A673 (cell line): ENCODE measurements at regions not wholly inside any gene's neighbourhood (a gene's known extent, or its start where the extent isn't known, plus 50 kb on each side); places are given as distances from the start of the nearest gene placed in this dataset.

ENCODE experiments used
- EZH2 ChIP-seq: fragments of 200-600 bp; sonication (generic); IDR thresholded peaks from 2 replicates; pipeline ENCODE4 v1.6.1; 2017; ENCODE audit warnings: borderline replicate concordance, low read depth, mild to moderate bottlenecking, mixed read lengths, antibody characterized with exemption, low read length; ENCODE audit not compliant: poor library complexity, severe bottlenecking
- TF ChIP-seq, protein P1 (sequence below): fragments of 300-800, 200-600 bp; sonication (generic); conservative IDR thresholded peaks from 2 replicates; pipeline ENCODE4 v1.5.1; 2017; ENCODE audit warnings: low read depth, mild to moderate bottlenecking, antibody characterized with exemption, low read length, moderate library complexity, mixed read lengths

DNA sequence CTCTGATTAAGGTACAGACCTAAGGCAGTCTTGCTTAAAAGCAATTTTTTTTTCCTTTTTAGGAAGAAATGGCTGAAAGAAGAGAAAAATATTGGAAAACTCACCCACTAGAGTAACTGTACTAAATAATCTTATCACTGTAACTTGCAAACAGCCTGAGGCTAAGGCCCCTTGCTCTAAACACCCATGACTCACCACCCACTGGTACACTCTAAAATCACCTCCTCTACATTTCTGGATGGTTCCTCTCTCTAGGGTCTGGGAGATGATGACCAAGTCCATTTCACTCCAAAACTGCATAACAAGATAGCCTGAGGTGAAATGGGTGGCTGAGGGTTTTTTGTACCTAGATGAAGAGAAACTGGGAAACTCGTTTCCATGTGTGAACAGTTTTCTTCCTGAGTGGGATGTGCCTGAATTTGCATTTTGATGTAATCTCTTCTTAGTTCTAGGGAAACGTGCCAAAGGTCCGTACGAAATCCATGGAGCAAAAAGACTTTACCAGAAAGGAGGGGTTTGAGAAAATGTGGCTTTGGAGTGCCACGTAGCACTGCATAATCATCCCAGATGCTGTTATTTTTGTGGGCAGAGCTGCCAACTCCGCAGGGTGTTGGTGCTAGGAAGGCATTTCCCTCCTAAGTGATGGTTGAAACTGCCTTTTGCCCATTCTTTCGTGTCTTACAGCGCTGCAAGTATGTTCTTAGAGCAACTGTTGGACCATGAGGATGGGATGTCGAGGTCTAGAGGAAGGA, 113.5 kb upstream of the C10orf90 start:
- TF ChIP-seq, protein P1, sequence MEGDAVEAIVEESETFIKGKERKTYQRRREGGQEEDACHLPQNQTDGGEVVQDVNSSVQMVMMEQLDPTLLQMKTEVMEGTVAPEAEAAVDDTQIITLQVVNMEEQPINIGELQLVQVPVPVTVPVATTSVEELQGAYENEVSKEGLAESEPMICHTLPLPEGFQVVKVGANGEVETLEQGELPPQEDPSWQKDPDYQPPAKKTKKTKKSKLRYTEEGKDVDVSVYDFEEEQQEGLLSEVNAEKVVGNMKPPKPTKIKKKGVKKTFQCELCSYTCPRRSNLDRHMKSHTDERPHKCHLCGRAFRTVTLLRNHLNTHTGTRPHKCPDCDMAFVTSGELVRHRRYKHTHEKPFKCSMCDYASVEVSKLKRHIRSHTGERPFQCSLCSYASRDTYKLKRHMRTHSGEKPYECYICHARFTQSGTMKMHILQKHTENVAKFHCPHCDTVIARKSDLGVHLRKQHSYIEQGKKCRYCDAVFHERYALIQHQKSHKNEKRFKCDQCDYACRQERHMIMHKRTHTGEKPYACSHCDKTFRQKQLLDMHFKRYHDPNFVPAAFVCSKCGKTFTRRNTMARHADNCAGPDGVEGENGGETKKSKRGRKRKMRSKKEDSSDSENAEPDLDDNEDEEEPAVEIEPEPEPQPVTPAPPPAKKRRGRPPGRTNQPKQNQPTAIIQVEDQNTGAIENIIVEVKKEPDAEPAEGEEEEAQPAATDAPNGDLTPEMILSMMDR = no peak
- no peak for TF ChIP-seq EZH2
